Adrenal gland (tissue), 5 donors: ENCODE measurements at regions not wholly inside any gene's neighbourhood (a gene's known extent, or its start where the extent isn't known, plus 50 kb on each side); places are given as distances from the start of the nearest gene placed in this dataset.

Experiments used
- CTCF ChIP-seq, 6 experiments: fragments of 450-650 bp in 4 of 6; fragments of 200-600 bp in 2 of 6; sonication (generic) in 1 of 6; IDR thresholded peaks; 1 replicate in 5 of 6; 2 replicates in 1 of 6; pipeline versions ENCODE4 v1.5.1 to v1.8.0; 2016 to 2021; ENCODE audit warnings: antibody characterized with exemption in 6 of 6, mild to moderate bottlenecking in 2 of 6, moderate library complexity in 1 of 6
- POLR2A ChIP-seq, 2 donors: fragments of 450-650 bp; IDR thresholded peaks; one replicate each; pipeline ENCODE4 v1.6.1; 2017; ENCODE audit warnings: antibody characterized with exemption in 2 of 2, mild to moderate bottlenecking in 2 of 2, moderate library complexity in 1 of 2
- donor health status: DM: no; HTN: no; CAD: no.

GRCh38 chr9:19975499-19975898 is 186.7 kb upstream of the SLC24A2 start:
- TF ChIP-seq POLR2A (IDR thresholded peaks at IDR 0.05) (no peak), CTCF (IDR thresholded peaks at IDR 0.05) (no peak)
